Epithelial cell of esophagus (primary cell): ENCODE measurements at regions not wholly inside any gene's neighbourhood (a gene's known extent, or its start where the extent isn't known, plus 50 kb on each side); places are given as distances from the start of the nearest gene placed in this dataset.

Experiments
- DNase-seq: peaks from one replicate; pipeline ENCODE4 v3.0.0; 2010; ENCODE audit warnings: low read depth
- H3K4me3 ChIP-seq: 2 replicates; pipeline ENCODE4 v1.5.1; 2011; ENCODE audit warnings: mild to moderate bottlenecking, low read length, control low read depth
- CTCF ChIP-seq: IDR thresholded peaks from 2 replicates; pipeline ENCODE4 v1.5.1; 2011; ENCODE audit warnings: low read depth, mild to moderate bottlenecking, low read length, control low read depth, inconsistent platforms; ENCODE audit not compliant: insufficient read depth; ENCODE audit errors: missing control alignments

DNA sequence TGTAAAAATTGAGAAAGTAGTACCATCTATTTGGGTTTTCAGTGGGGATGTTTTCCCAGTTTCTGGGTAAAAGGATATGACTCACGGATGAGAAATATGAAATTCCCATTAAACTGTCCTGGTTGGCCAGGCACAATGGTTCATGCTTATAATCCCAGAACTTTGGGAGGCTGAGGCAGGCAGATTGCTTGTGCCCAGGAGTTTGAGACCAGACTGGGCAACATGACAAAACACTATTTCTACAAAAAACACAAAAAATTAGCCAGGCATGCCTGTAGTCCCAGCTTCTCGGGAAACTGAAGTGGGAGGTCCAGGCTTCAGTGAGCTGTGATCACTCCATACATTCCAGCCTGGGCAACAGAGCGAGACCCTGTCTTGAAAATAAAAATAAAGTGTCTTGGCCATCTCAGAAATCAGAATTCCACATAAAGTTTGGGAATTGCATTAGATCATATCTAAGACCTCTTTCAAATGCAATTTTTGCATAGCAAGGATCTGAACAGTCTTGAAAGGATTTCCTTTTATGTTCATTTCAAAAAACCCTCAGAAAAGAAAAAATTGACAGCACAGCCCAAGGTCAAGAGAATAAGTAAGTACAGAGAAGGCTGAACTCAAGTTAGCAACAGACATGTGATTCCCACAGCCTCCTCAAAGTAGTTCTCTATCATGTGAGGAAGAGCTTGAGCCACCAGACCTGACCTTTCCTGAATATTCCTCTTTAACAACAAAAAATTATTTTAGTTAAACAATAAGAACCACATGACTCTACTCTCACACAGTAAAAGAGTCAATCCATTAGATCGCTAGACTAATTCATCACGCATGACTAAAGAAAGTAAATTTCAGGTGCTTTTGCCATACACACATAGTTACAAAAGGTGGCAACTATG, 141.5 kb upstream of the CAV2 start:
- H3K4me3 ChIP-seq: no peak overlapping the region
- TF ChIP-seq CTCF: no peak
- peak; percentile 46 for DNase-seq

GRCh38 chr7:116361767-116362166, 137.8 kb upstream of the CAV2 start:
- TF ChIP-seq CTCF: no peak
- no peak for DNase-seq
- no peak overlapping the region for H3K4me3 ChIP-seq

GRCh38 chr7:116363637-116364432, 135.7 kb upstream of the CAV2 start:
- TF ChIP-seq CTCF: no peak
- no peak overlapping the region for H3K4me3 ChIP-seq
- peak; percentile 46 for DNase-seq

GRCh38 chr7:116364469-116364868, 135.1 kb upstream of the CAV2 start:
- no peak for TF ChIP-seq CTCF
- no peak for DNase-seq

DNA sequence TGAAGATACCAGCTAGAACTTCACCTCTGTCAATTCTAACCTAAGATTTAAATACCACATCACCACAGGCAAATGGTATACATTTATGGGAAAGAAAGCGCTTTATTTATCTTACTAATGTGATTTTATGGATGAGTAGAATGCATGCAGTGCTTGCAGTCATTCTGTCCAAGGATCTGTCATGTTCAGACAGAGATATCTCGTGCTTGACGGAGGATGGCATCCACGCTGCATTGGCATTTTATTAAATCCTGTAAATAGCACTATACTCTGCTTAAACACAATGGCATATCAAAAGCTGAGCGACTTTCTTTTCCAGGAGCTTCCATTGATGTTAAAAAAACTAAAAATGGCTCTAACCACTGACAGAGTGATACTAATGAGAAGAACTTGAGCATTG, 133.7 kb upstream of the CAV2 start:
- DNase-seq: no peak
- TF ChIP-seq CTCF: no peak
- no peak overlapping the region for H3K4me3 ChIP-seq

More at GRCh38 chr7:116364469-116364868, 135.1 kb upstream of the CAV2 start:
- H3K4me3 ChIP-seq: no peak overlapping the region

- no peak overlapping the region for H3K4me3 ChIP-seq
- DNase-seq: no peak
- TF ChIP-seq CTCF: no peak
These were observed 132.2 kb upstream of the CAV2 start for GRCh38 chr7:116367171-116367813.
